C4-2B (cell line): ENCODE measurements at regions not wholly inside any gene's neighbourhood (a gene's known extent, or its start where the extent isn't known, plus 50 kb on each side); places are given as distances from the start of the nearest gene placed in this dataset.

Source experiments
- H3K27ac ChIP-seq: fragments of 450-650 bp; 2 replicates; pipeline ENCODE4 v1.5.1; 2017
- ZFX ChIP-seq: fragments of 450-650 bp; IDR thresholded peaks from 2 replicates; pipeline ENCODE4 v1.6.1; 2017
- TF ChIP-seq, protein P1 (sequence below): fragments of 450-650 bp; conservative IDR thresholded peaks from 2 replicates; pipeline ENCODE4 v1.5.1; 2017; ENCODE audit warnings: mild to moderate bottlenecking

DNA sequence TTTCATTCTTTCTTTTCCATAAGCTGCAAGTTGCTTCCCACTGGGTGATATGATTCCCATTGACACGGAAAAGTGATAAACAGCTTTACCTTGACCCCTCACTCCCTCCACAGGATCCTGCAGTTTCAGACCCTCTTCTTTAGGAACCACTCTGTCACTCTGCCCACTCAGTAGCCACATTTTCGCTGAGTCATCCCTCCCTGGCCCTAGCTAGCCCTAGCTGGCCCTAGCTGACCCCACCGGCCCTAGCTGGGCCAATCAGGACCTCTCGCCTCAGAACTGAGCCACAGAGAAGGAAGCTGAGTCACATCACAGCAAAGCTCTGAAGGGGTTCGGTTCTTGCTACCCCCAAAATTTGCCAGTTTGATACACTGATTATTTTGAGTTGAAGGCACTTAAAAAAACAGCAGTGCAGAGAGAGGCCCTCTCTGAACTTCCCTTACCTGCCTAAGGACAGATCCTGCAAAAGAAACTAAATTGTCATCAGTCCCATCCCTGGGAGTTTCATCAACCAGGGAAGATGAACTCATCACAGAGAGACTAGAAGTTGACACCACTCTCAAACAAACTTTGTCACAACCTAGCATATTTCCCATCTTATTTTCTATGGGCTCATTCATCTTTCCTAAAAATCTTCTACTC lies 233.5 kb upstream of the PROK2 start:
- no peak for TF ChIP-seq ZFX
- TF ChIP-seq, protein P1, sequence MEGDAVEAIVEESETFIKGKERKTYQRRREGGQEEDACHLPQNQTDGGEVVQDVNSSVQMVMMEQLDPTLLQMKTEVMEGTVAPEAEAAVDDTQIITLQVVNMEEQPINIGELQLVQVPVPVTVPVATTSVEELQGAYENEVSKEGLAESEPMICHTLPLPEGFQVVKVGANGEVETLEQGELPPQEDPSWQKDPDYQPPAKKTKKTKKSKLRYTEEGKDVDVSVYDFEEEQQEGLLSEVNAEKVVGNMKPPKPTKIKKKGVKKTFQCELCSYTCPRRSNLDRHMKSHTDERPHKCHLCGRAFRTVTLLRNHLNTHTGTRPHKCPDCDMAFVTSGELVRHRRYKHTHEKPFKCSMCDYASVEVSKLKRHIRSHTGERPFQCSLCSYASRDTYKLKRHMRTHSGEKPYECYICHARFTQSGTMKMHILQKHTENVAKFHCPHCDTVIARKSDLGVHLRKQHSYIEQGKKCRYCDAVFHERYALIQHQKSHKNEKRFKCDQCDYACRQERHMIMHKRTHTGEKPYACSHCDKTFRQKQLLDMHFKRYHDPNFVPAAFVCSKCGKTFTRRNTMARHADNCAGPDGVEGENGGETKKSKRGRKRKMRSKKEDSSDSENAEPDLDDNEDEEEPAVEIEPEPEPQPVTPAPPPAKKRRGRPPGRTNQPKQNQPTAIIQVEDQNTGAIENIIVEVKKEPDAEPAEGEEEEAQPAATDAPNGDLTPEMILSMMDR: no peak
- no peak overlapping the region for H3K27ac ChIP-seq

DNA sequence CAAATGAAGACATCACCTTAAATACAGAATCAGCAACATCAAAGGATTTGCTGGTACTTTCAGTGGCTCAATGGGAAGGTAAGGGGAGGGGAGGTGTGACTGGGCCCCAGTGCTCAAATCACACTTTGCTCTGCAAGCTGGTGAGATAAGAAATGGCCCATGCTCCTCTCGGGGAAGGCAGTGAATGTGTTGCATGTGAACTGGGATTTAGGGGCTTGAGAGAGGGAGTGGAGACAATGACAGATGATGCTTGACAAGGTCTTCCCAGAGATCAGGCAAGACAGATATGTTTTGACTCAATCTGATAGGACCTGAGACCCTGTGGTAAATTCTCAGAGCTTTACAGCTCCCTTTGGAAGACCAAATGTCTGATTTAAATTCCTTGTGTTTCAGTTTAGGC lies 233.0 kb upstream of the PROK2 start:
- TF ChIP-seq, protein P1: no peak
- no peak for TF ChIP-seq ZFX
- H3K27ac ChIP-seq: no peak overlapping the region

DNA sequence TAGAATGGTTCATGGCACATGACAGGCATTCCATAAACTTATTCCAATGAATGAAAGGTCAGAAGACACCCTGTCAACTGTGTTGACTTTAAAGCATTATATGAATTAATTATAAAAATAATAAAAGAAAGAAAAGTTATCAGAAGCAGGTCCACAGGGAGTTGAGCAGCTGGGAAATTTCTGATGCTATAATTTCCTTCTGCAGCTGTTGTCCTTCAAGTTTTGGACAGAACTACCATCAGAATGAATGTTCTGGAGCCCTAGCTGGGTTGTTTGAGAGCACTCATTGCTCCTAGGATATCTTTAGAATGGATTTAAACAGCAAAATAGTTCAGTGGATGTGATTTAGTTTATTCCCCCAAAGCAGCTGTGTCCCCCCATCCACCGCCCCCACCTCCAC lies 232.4 kb upstream of the PROK2 start:
- no peak overlapping the region for H3K27ac ChIP-seq
- no peak for TF ChIP-seq ZFX
- TF ChIP-seq, protein P1: no peak

DNA sequence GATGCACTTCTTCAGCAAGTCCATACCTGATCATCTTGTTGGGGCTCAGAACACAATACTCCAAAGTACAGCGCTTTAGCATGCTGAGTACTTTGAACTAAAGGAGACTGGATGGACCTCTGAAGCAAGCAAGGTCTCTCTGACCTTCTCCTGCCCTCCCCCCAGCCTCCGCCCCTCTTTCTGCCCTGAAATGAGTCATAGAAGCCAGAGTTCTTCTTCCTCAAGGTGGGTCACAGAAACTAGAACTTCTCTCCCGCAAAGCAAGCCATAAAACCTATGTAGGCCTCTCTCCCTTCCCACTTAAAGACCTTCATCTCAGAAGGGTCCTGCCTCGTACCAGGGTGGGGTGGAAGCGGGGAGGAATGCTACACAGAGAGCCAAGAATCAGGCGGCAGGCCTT lies 230.5 kb upstream of the PROK2 start:
- TF ChIP-seq ZFX: no peak
- TF ChIP-seq, protein P1: no peak

DNA sequence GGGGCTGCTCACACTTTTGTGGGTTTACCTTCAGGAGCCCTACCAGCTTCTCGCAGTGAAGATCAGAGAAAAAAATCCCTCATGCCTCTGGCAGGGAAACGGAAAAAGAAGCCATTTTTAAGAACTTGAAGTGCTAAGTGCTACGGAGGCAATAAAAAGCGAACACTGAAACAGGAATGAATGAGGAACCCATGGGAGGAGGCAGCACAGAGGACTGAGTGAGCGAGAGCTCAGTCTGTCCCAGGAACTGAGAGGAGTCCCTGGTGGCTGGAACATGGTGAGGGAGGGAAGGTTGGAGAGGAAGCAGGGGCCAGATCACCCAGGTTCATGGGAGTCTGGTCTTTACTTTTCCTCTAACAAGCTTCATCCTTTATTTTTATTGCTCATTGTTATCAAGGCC lies 228.1 kb upstream of the PROK2 start:
- TF ChIP-seq, protein P1: no peak
- TF ChIP-seq ZFX: no peak
- no peak overlapping the region for H3K27ac ChIP-seq

More for the DNA sequence above, 230.5 kb upstream of the PROK2 start:
- H3K27ac ChIP-seq: no peak overlapping the region

DNA sequence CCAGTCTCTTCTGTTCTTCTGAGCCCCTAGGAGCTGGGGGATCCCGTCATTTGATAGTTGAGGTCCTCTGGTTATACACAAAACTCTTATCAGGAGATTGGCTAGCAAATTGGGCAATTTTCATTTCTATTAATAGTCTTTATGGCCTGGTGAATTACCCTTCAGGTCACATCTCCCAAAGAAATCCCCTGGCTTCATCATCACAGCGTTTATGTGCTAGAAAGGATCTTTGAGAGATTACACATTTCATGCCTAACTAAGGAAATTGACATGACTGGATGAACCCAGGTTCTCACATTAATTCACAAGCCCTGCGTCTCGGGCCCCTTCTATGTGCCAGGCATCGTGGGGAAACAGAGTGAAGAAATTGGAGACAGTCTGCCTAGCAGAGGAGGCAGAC lies 227.4 kb upstream of the PROK2 start:
- TF ChIP-seq ZFX: no peak
- TF ChIP-seq, protein P1: no peak

DNA sequence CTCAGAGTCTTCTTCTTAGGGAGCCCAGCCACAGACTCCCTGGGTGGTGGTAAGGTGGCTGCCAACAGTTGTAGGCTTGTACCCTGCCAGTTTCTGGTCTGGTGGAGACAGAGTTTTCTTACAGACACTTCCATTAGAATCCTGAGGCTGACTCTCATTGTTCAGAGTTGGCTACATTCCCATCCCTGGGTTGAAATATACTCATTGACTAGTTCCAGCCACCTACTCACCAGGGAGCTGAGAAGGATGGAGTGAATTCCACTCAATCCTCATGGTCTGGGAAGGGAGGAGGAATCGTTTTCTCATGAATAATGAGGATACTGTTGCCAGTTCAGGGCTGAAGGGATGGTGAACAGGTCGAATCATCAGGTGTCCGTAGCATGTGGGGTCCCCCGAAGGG lies 226.5 kb upstream of the PROK2 start:
- TF ChIP-seq, protein P1: no peak
- no peak for TF ChIP-seq ZFX
- H3K27ac ChIP-seq: no peak overlapping the region

More for the DNA sequence above, 227.4 kb upstream of the PROK2 start:
- H3K27ac ChIP-seq: no peak overlapping the region
